Spleen (tissue), 7 donors: ENCODE measurements at regions not wholly inside any gene's neighbourhood (a gene's known extent, or its start where the extent isn't known, plus 50 kb on each side); places are given as distances from the start of the nearest gene placed in this dataset.

Source experiments
- POLR2A ChIP-seq, 3 donors: fragments of 450-650 bp; IDR thresholded peaks; one replicate each; pipeline ENCODE4 v1.5.1; 2017; ENCODE audit warnings: antibody characterized with exemption in 3 of 3, mild to moderate bottlenecking in 1 of 3
- TF ChIP-seq, protein P1 (sequence below), 11 experiments: fragments of 200-600 bp in 7 of 11; fragments of 450-650 bp in 4 of 11; sonication (generic) in 4 of 11; IDR thresholded peaks in 8 of 11; conservative IDR thresholded peaks in 3 of 11; 1 replicate in 7 of 11; 2 replicates in 4 of 11; pipeline versions ENCODE4 v1.4.0 to v1.8.0; 2016 to 2021; ENCODE audit warnings: antibody characterized with exemption in 11 of 11, inconsistent platforms in 4 of 11, mild to moderate bottlenecking in 1 of 11
- donor health status: DM: no; HTN: no; CAD: no; lungs with moderate emphysema.
- donor health status: DM: no; HTN: no; CAD: no.
- donor health status: DM: no; HTN: no; CAD: no.

DNA sequence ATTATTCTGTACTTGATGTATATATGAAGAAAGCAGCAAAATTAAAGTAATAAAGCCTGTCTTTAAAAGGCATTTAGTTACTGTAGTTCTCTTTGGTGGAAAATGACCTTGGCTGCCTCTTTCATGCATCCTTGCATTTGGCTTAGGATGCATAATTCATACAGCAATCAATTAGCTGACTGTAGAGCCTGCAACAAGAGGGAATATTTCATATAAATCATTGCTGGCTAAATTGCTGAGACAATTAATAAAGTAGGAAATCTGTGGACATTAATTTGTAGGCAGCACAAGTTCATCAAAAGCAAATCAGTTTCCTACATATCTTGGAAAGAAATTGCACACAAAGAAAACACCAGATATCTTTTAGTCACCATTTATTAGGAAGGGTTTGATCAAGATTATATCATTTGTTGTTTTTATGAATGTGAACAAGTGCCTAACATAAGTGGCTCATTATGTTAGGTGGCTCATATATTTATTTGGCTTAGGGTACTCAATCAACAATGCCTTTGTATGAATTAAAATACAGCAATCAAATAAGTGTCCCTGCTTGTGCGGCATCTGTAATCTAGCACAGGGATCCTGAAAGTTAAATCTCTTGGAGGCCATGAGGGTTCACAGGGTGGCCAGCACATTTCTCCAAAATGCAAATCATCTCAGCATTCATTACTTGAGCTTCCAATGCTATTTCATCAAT lies 220.4 kb upstream of the SPOPL start:
- TF ChIP-seq, protein P1, sequence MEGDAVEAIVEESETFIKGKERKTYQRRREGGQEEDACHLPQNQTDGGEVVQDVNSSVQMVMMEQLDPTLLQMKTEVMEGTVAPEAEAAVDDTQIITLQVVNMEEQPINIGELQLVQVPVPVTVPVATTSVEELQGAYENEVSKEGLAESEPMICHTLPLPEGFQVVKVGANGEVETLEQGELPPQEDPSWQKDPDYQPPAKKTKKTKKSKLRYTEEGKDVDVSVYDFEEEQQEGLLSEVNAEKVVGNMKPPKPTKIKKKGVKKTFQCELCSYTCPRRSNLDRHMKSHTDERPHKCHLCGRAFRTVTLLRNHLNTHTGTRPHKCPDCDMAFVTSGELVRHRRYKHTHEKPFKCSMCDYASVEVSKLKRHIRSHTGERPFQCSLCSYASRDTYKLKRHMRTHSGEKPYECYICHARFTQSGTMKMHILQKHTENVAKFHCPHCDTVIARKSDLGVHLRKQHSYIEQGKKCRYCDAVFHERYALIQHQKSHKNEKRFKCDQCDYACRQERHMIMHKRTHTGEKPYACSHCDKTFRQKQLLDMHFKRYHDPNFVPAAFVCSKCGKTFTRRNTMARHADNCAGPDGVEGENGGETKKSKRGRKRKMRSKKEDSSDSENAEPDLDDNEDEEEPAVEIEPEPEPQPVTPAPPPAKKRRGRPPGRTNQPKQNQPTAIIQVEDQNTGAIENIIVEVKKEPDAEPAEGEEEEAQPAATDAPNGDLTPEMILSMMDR (IDR thresholded peaks at IDR 0.05 in 8 of 11, conservative IDR thresholded peaks at IDR 0.05 in 3 of 11), result no peak
- TF ChIP-seq POLR2A (IDR thresholded peaks at IDR 0.05), result no peak
